ENCODE measurements at regions not wholly inside any gene's neighbourhood (a gene's known extent, or its start where the extent isn't known, plus 50 kb on each side); places are given as distances from the start of the nearest gene placed in this dataset.

DNA sequence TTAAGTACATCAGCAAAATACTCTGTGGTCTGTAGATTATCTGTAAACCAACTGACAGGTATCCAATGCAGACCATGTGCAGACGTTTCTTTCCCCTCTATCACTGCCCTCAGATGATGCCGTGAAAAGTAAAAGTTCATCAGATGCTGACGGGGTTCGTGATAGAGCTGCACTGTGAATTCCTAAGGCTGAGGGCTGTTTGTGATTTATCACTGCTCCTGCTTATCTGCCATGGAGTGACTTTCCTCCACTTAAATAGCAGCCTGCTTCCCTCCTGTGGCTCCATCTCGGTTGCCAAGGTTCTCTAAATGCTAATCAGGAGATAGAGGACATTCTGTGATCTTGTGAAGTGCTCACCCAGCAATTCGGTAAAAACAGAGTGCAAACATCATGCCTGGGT is 89.3 kb upstream of the SRD5A3 start:
- TF ChIP-seq, protein P1, sequence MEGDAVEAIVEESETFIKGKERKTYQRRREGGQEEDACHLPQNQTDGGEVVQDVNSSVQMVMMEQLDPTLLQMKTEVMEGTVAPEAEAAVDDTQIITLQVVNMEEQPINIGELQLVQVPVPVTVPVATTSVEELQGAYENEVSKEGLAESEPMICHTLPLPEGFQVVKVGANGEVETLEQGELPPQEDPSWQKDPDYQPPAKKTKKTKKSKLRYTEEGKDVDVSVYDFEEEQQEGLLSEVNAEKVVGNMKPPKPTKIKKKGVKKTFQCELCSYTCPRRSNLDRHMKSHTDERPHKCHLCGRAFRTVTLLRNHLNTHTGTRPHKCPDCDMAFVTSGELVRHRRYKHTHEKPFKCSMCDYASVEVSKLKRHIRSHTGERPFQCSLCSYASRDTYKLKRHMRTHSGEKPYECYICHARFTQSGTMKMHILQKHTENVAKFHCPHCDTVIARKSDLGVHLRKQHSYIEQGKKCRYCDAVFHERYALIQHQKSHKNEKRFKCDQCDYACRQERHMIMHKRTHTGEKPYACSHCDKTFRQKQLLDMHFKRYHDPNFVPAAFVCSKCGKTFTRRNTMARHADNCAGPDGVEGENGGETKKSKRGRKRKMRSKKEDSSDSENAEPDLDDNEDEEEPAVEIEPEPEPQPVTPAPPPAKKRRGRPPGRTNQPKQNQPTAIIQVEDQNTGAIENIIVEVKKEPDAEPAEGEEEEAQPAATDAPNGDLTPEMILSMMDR (IDR thresholded peaks at IDR 0.05; ENCODE audit: low read depth, low read length): no peak
- no peak for TF ChIP-seq POLR2A (IDR thresholded peaks at IDR 0.05; ENCODE audit: extremely low read depth, insufficient read length)
- TF ChIP-seq, protein P2, sequence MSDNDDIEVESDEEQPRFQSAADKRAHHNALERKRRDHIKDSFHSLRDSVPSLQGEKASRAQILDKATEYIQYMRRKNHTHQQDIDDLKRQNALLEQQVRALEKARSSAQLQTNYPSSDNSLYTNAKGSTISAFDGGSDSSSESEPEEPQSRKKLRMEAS (IDR thresholded peaks at IDR 0.05; ENCODE audit: low read depth, low read length): no peak
- TF ChIP-seq MYC (IDR thresholded peaks at IDR 0.05; ENCODE audit: low read depth, low read length): no peak

All from NB4 (cell line).